ENCODE measurements at regions not wholly inside any gene's neighbourhood (a gene's known extent, or its start where the extent isn't known, plus 50 kb on each side); places are given as distances from the start of the nearest gene placed in this dataset.

GRCh38 chr2:107374249-107374648 lies 452.4 kb upstream of the RGPD4 start:
- H3K4me3 ChIP-seq (ENCODE audit: low read depth, low read length), result no peak overlapping the region
- H3K4me1 ChIP-seq (ENCODE audit: control insufficient read depth, insufficient read depth, low read length), result no peaks in the 10 kb centered on the region
- H3K9me3 ChIP-seq (ENCODE audit: control insufficient read depth, insufficient read depth, low read length), result no peaks in the 10 kb centered on the region
- no peaks in the 10 kb centered on the region for H3K27me3 ChIP-seq (ENCODE audit: control insufficient read depth, insufficient read depth, low read length)
- no peaks in the 10 kb centered on the region for H3K36me3 ChIP-seq (ENCODE audit: control insufficient read depth, insufficient read depth, low read length)
- H3K27ac ChIP-seq (ENCODE audit: low read depth, low read length), result no peak overlapping the region
- no peak overlapping the region for H3K9ac ChIP-seq (ENCODE audit: low read depth, low read length)

GRCh38 chr2:107376909-107377308 lies 449.8 kb upstream of the RGPD4 start:
- Histone ChIP-seq H3K27ac (ENCODE audit: low read depth, low read length) (no peak overlapping the region), H3K27me3 (ENCODE audit: control insufficient read depth, insufficient read depth, low read length) (no peaks in the 10 kb centered on the region), H3K9me3 (ENCODE audit: control insufficient read depth, insufficient read depth, low read length) (peaks cover 10% of the 10 kb centered on the region), H3K4me3 (ENCODE audit: low read depth, low read length) (no peak overlapping the region), H3K36me3 (ENCODE audit: control insufficient read depth, insufficient read depth, low read length) (no peaks in the 10 kb centered on the region), H3K4me1 (ENCODE audit: control insufficient read depth, insufficient read depth, low read length) (no peaks in the 10 kb centered on the region), H3K9ac (ENCODE audit: low read depth, low read length) (no peak overlapping the region)

- Histone ChIP-seq H3K4me3 (ENCODE audit: low read depth, low read length) (no peak overlapping the region), H3K4me1 (ENCODE audit: control insufficient read depth, insufficient read depth, low read length) (no peaks in the 10 kb centered on the region), H3K9ac (ENCODE audit: low read depth, low read length) (no peak overlapping the region), H3K9me3 (ENCODE audit: control insufficient read depth, insufficient read depth, low read length) (peaks cover 10% of the 10 kb centered on the region), H3K27ac (ENCODE audit: low read depth, low read length) (no peak overlapping the region), H3K27me3 (ENCODE audit: control insufficient read depth, insufficient read depth, low read length) (no peaks in the 10 kb centered on the region), H3K36me3 (ENCODE audit: control insufficient read depth, insufficient read depth, low read length) (no peaks in the 10 kb centered on the region)
Observed at GRCh38 chr2:107380912-107381311, 445.8 kb upstream of the RGPD4 start.

- Histone ChIP-seq H3K9ac (ENCODE audit: low read depth, low read length) (no peak overlapping the region), H3K27ac (ENCODE audit: low read depth, low read length) (no peak overlapping the region), H3K4me1 (ENCODE audit: control insufficient read depth, insufficient read depth, low read length) (no peaks in the 10 kb centered on the region), H3K4me3 (ENCODE audit: low read depth, low read length) (no peak overlapping the region), H3K36me3 (ENCODE audit: control insufficient read depth, insufficient read depth, low read length) (no peaks in the 10 kb centered on the region), H3K27me3 (ENCODE audit: control insufficient read depth, insufficient read depth, low read length) (no peaks in the 10 kb centered on the region), H3K9me3 (ENCODE audit: control insufficient read depth, insufficient read depth, low read length) (peaks cover 10% of the 10 kb centered on the region)
Observed at GRCh38 chr2:107383691-107384090, 443.0 kb upstream of the RGPD4 start.

- Histone ChIP-seq H3K9ac (ENCODE audit: low read depth, low read length) (no peak overlapping the region), H3K9me3 (ENCODE audit: control insufficient read depth, insufficient read depth, low read length) (peaks cover 10% of the 10 kb centered on the region), H3K27me3 (ENCODE audit: control insufficient read depth, insufficient read depth, low read length) (no peaks in the 10 kb centered on the region), H3K4me1 (ENCODE audit: control insufficient read depth, insufficient read depth, low read length) (no peaks in the 10 kb centered on the region), H3K36me3 (ENCODE audit: control insufficient read depth, insufficient read depth, low read length) (no peaks in the 10 kb centered on the region), H3K4me3 (ENCODE audit: low read depth, low read length) (no peak overlapping the region), H3K27ac (ENCODE audit: low read depth, low read length) (no peak overlapping the region)
Observed at GRCh38 chr2:107384422-107384821, 442.3 kb upstream of the RGPD4 start.

- H3K27ac ChIP-seq (ENCODE audit: low read depth, low read length), result no peak overlapping the region
- peaks cover 2% of the 10 kb centered on the region; the same call in 1 of the 2 replicates for H3K9me3 ChIP-seq (ENCODE audit: control insufficient read depth, insufficient read depth, low read length)
Observed at GRCh38 chr2:107385921-107386320, 440.8 kb upstream of the RGPD4 start.

GRCh38 chr2:107392241-107392704 lies 434.4 kb upstream of the RGPD4 start:
- no peaks in the 10 kb centered on the region for H3K36me3 ChIP-seq (ENCODE audit: control insufficient read depth, insufficient read depth, low read length)
- H3K4me3 ChIP-seq (ENCODE audit: low read depth, low read length), result no peak overlapping the region
- no peaks in the 10 kb centered on the region for H3K27me3 ChIP-seq (ENCODE audit: control insufficient read depth, insufficient read depth, low read length)
- H3K4me1 ChIP-seq (ENCODE audit: control insufficient read depth, insufficient read depth, low read length), result no peaks in the 10 kb centered on the region
- no peak overlapping the region for H3K27ac ChIP-seq (ENCODE audit: low read depth, low read length)
- H3K9ac ChIP-seq (ENCODE audit: low read depth, low read length), result no peak overlapping the region
- no peaks in the 10 kb centered on the region for H3K9me3 ChIP-seq (ENCODE audit: control insufficient read depth, insufficient read depth, low read length)

More at GRCh38 chr2:107385921-107386320, 440.8 kb upstream of the RGPD4 start:
- Histone ChIP-seq H3K36me3 (ENCODE audit: control insufficient read depth, insufficient read depth, low read length) (no peaks in the 10 kb centered on the region), H3K4me1 (ENCODE audit: control insufficient read depth, insufficient read depth, low read length) (no peaks in the 10 kb centered on the region), H3K4me3 (ENCODE audit: low read depth, low read length) (no peak overlapping the region), H3K27me3 (ENCODE audit: control insufficient read depth, insufficient read depth, low read length) (no peaks in the 10 kb centered on the region), H3K9ac (ENCODE audit: low read depth, low read length) (no peak overlapping the region)

GRCh38 chr2:107393516-107393915 lies 433.2 kb upstream of the RGPD4 start:
- Histone ChIP-seq H3K9ac (ENCODE audit: low read depth, low read length) (no peak overlapping the region), H3K27ac (ENCODE audit: low read depth, low read length) (no peak overlapping the region), H3K9me3 (ENCODE audit: control insufficient read depth, insufficient read depth, low read length) (no peaks in the 10 kb centered on the region), H3K36me3 (ENCODE audit: control insufficient read depth, insufficient read depth, low read length) (no peaks in the 10 kb centered on the region), H3K27me3 (ENCODE audit: control insufficient read depth, insufficient read depth, low read length) (no peaks in the 10 kb centered on the region), H3K4me1 (ENCODE audit: control insufficient read depth, insufficient read depth, low read length) (no peaks in the 10 kb centered on the region), H3K4me3 (ENCODE audit: low read depth, low read length) (no peak overlapping the region)

GRCh38 chr2:107398683-107399082 lies 428.0 kb upstream of the RGPD4 start:
- Histone ChIP-seq H3K9me3 (ENCODE audit: control insufficient read depth, insufficient read depth, low read length) (no peaks in the 10 kb centered on the region), H3K36me3 (ENCODE audit: control insufficient read depth, insufficient read depth, low read length) (no peaks in the 10 kb centered on the region), H3K27me3 (ENCODE audit: control insufficient read depth, insufficient read depth, low read length) (no peaks in the 10 kb centered on the region), H3K9ac (ENCODE audit: low read depth, low read length) (no peak overlapping the region), H3K4me3 (ENCODE audit: low read depth, low read length) (no peak overlapping the region), H3K27ac (ENCODE audit: low read depth, low read length) (no peak overlapping the region), H3K4me1 (ENCODE audit: control insufficient read depth, insufficient read depth, low read length) (no peaks in the 10 kb centered on the region)

- Histone ChIP-seq H3K27me3 (ENCODE audit: control insufficient read depth, insufficient read depth, low read length) (no peaks in the 10 kb centered on the region), H3K27ac (ENCODE audit: low read depth, low read length) (no peak overlapping the region), H3K4me1 (ENCODE audit: control insufficient read depth, insufficient read depth, low read length) (no peaks in the 10 kb centered on the region), H3K9ac (ENCODE audit: low read depth, low read length) (no peak overlapping the region), H3K4me3 (ENCODE audit: low read depth, low read length) (no peak overlapping the region), H3K9me3 (ENCODE audit: control insufficient read depth, insufficient read depth, low read length) (no peaks in the 10 kb centered on the region), H3K36me3 (ENCODE audit: control insufficient read depth, insufficient read depth, low read length) (no peaks in the 10 kb centered on the region)
Observed at GRCh38 chr2:107402330-107402729, 424.4 kb upstream of the RGPD4 start.

GRCh38 chr2:107405261-107405660 lies 421.4 kb upstream of the RGPD4 start:
- no peak overlapping the region for H3K9ac ChIP-seq (ENCODE audit: low read depth, low read length)

GRCh38 chr2:107407017-107407416 lies 419.7 kb upstream of the RGPD4 start:
- H3K9me3 ChIP-seq (ENCODE audit: control insufficient read depth, insufficient read depth, low read length), result no peaks in the 10 kb centered on the region
- no peak overlapping the region for H3K27ac ChIP-seq (ENCODE audit: low read depth, low read length)
- no peaks in the 10 kb centered on the region for H3K27me3 ChIP-seq (ENCODE audit: control insufficient read depth, insufficient read depth, low read length)
- no peak overlapping the region for H3K9ac ChIP-seq (ENCODE audit: low read depth, low read length)
- H3K4me3 ChIP-seq (ENCODE audit: low read depth, low read length), result no peak overlapping the region
- no peaks in the 10 kb centered on the region for H3K4me1 ChIP-seq (ENCODE audit: control insufficient read depth, insufficient read depth, low read length)
- H3K36me3 ChIP-seq (ENCODE audit: control insufficient read depth, insufficient read depth, low read length), result no peaks in the 10 kb centered on the region

More at GRCh38 chr2:107405261-107405660, 421.4 kb upstream of the RGPD4 start:
- Histone ChIP-seq H3K27ac (ENCODE audit: low read depth, low read length) (no peak overlapping the region), H3K36me3 (ENCODE audit: control insufficient read depth, insufficient read depth, low read length) (no peaks in the 10 kb centered on the region), H3K4me3 (ENCODE audit: low read depth, low read length) (no peak overlapping the region), H3K27me3 (ENCODE audit: control insufficient read depth, insufficient read depth, low read length) (no peaks in the 10 kb centered on the region), H3K9me3 (ENCODE audit: control insufficient read depth, insufficient read depth, low read length) (no peaks in the 10 kb centered on the region), H3K4me1 (ENCODE audit: control insufficient read depth, insufficient read depth, low read length) (no peaks in the 10 kb centered on the region)

Measured in HUES48 (cell line).